ENCODE measurements at regions not wholly inside any gene's neighbourhood (a gene's known extent, or its start where the extent isn't known, plus 50 kb on each side); places are given as distances from the start of the nearest gene placed in this dataset.

- TF ChIP-seq HDAC6 (IDR thresholded peaks at IDR 0.05; ENCODE audit: low read depth, low read length) = no peak
Measured at GRCh38 chr2:122367646-122368010, 612.2 kb downstream of the TSN start (continued).
